GM19463 (cell line): ENCODE measurements at regions not wholly inside any gene's neighbourhood (a gene's known extent, or its start where the extent isn't known, plus 50 kb on each side); places are given as distances from the start of the nearest gene placed in this dataset.

ENCODE experiments used
- ATAC-seq: cut with Tn5 transposase; IDR thresholded peaks from one replicate; pipeline ENCODE4 v1.9.1; 2021; ENCODE audit warnings: mild to moderate bottlenecking, moderate library complexity; ENCODE audit not compliant: unreplicated experiment

- no peak for ATAC-seq
Measured at GRCh38 chr4:20302336-20302735, 50.6 kb downstream of the SLIT2 start.

DNA sequence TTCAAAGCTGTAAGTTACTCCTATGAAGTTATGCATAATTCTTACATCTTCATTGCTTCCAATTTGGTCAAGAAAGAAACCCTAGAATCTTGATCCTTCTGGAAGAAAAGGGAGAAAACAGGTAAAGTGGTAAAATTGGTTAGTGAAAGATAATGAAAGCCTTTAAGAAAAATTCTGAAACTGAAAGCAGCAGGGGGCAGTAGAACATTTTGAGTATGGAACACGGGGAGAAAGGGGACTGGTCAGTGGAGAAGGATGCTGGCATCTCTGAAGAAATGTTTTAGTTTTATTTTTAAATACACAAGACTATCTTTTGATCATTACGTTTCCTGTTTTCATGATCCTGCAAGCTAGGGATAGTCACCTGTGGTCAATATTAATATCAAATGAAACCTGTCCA, 54.3 kb downstream of the SLIT2 start:
- ATAC-seq = no peak

- ATAC-seq = no peak
Measured at GRCh38 chr4:20311856-20312255, 60.2 kb downstream of the SLIT2 start.

- peak; percentile 81 for ATAC-seq
Measured at GRCh38 chr4:20313237-20314030, 61.7 kb downstream of the SLIT2 start.

DNA sequence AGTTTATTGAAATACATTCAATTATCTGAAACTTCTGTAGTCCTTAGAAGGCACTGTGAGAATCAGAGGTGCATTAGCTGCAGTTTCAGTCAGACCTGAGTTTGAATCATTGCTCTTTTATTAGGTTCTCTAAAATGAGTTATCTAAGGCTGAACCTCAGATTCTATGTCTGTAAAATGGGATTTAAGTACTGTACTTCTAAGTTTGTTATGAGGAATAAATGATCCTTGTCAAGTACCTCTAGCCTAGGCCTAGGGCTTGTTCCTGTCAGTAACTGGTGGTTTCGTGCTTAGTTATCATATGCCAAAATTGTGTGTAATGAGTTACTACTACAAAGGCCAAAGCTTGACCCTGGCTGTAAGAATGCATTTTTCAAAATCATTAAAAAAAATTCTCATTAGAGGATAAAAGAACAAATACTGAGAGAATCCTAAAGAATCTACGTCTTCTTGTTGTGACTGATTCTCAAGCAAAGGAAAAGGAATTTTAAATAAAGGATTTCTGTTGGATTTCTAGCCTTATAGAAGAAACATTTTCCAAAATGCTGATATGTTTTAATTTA, 65.8 kb downstream of the SLIT2 start:
- no peak for ATAC-seq

- no peak for ATAC-seq
Measured at GRCh38 chr4:20318001-20318908, 66.5 kb downstream of the SLIT2 start.

DNA sequence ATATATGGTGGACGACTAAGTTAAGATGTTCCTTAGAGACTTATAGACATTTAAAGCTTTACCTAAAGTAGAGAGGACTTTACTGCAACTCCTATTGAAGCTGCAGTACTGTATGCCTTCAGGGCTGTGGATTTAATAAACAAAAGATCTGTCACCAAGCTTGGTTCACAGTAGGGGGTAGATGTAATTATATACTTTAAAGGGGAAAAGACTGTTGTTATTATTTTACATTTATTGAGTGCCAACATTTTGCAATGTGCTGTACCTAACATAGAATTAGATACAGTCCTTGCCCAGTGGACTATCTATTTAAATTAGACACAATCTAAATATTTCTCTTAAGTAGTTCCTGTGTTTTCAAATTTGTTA, 67.2 kb downstream of the SLIT2 start:
- no peak for ATAC-seq

- no peak for ATAC-seq
Measured at GRCh38 chr4:20319825-20320612, 68.3 kb downstream of the SLIT2 start.

DNA sequence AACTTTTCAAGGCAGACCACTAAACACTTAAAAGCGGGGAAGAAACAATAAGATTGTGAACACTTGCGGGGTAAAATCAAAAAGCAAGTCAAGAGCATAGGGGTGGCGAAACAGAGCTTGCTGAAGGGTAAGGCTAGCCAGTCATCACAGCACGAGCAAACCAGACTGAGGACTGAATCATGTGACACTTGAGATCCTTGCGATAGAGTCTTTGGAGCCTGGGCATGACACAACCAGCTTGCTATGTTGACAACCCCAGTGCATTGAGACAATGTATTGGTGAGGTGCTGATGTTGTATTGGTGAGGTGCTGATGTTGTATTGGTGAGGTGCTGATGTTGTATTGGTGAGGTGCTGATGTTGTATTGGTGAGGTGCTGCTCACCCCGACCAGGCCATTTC, 72.3 kb downstream of the SLIT2 start:
- ATAC-seq = no peak

- no peak for ATAC-seq
Measured at GRCh38 chr4:20326460-20326859, 74.8 kb downstream of the SLIT2 start.

- ATAC-seq = no peak
Measured at GRCh38 chr4:20326977-20327376, 75.3 kb downstream of the SLIT2 start.

GRCh38 chr4:20327808-20328207, 76.1 kb downstream of the SLIT2 start:
- no peak for ATAC-seq

- ATAC-seq = no peak
Measured at GRCh38 chr4:20331642-20332041, 79.9 kb downstream of the SLIT2 start.

DNA sequence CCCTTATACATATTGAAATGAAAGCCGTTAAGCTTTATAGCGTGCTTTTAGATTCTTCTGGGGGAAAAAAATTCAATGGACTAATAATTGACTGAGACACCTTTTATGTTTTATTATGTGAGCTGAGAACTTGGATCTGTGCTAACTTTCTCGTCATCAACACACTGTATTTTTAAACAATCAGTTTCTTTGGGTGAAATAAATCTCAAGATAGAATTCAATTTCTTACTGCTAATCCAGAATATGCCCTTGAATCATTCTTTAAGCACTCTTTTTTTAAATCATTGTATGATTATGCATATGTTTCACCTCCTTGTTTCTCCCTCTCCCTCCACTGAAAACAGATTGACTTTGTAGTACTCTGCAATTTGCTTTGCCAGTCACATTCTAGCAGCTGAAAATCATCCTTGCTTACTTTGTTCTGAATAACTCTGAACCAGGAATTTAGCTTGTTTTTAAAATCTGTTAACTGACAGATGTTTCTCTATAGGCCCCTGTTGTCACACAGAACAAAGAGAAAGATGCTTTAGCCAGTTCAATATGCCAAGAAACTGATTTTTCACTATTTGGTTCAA, 81.5 kb downstream of the SLIT2 start:
- ATAC-seq = no peak

GRCh38 chr4:20337261-20337664, 85.6 kb downstream of the SLIT2 start:
- ATAC-seq = no peak

GRCh38 chr4:20338841-20339240, 87.1 kb downstream of the SLIT2 start:
- no peak for ATAC-seq

- ATAC-seq = no peak
Measured at GRCh38 chr4:20341134-20341738, 89.5 kb downstream of the SLIT2 start.

DNA sequence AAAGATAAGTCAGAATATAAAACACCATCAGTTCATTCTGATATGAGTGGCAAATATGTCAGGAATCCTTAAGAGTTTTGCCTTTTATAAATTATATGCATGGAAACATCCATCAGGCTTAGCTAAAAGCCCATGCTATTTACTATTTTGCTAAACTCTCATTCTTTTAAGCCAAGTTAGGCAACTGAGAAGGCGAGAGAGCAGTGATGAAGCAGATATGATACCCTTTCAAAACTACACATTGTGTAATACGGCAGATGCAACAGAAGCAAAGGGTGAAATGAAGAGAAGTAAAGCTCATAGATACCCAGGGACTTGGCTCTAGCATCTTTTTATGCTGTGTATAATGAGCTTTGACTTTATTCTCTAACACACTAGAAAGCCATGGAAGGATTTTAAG, 95.8 kb downstream of the SLIT2 start:
- ATAC-seq = no peak

GRCh38 chr4:20348411-20348810, 96.7 kb downstream of the SLIT2 start:
- no peak for ATAC-seq
